ENCODE measurements at regions not wholly inside any gene's neighbourhood (a gene's known extent, or its start where the extent isn't known, plus 50 kb on each side); places are given as distances from the start of the nearest gene placed in this dataset.

DNA sequence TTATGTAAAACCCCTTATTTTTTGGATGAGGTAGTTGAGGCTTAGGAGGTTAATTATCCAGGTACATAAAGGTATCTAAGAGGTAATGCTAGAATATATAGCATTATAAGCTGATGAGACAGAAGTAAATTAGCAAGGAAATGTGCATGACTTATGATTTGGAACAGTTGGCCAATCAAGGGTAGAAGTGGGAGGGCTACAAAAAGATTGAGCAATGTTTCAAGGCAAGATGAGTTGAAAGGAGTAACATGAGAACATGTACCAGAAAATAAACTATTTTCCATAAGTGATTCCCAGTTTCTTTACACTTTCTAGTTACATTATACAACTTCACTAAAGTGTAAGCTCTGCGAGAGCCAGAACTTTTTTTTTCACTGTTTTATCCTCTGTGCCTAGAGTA, 290.9 kb downstream of the LRIG3 start:
- H3K9me3 ChIP-seq = peaks cover 0 to 32% (median 0%) of the 10 kb centered on the region in 3 donors
- no peaks in the 10 kb centered on the region for H3K4me1 ChIP-seq
- 95 to 100% methylated on average over 1 of the region's 1 CpG for WGBS, 2 donors (ENCODE audit: low coverage in 1 of 2)
- H3K36me3 ChIP-seq = no peaks in the 10 kb centered on the region
- no peak overlapping the region for H3K27ac ChIP-seq
- H3K4me3 ChIP-seq = no peak overlapping the region
- ATAC-seq = no peak
- H3K27me3 ChIP-seq = no peaks in the 10 kb centered on the region
- TF ChIP-seq POLR2A (IDR thresholded peaks at IDR 0.05) (no peak), EP300 (IDR thresholded peaks at IDR 0.05) (no peak), POLR2AphosphoS5 (IDR thresholded peaks at IDR 0.05) (no peak)
- TF ChIP-seq, protein P1, sequence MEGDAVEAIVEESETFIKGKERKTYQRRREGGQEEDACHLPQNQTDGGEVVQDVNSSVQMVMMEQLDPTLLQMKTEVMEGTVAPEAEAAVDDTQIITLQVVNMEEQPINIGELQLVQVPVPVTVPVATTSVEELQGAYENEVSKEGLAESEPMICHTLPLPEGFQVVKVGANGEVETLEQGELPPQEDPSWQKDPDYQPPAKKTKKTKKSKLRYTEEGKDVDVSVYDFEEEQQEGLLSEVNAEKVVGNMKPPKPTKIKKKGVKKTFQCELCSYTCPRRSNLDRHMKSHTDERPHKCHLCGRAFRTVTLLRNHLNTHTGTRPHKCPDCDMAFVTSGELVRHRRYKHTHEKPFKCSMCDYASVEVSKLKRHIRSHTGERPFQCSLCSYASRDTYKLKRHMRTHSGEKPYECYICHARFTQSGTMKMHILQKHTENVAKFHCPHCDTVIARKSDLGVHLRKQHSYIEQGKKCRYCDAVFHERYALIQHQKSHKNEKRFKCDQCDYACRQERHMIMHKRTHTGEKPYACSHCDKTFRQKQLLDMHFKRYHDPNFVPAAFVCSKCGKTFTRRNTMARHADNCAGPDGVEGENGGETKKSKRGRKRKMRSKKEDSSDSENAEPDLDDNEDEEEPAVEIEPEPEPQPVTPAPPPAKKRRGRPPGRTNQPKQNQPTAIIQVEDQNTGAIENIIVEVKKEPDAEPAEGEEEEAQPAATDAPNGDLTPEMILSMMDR (IDR thresholded peaks at IDR 0.05) = no peak

DNA sequence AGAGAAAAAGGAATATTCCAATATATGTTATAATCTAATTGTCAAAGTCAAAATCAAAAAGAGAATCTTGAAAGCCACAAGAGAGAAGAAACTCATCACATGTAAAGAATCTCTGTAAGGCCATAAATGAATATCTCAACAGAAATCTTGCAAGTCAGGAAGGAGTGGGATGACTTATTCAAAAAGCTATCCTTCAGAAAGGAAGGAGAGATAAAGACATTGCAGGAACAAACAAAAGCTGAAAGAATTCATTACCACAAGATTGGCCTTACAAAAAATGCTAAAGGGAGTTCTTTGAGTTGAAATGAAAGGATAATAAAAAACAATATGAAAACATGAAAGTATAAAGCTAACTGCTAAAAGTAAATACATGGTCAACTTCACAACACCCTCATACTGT, 286.8 kb downstream of the LRIG3 start:
- Histone ChIP-seq H3K9me3 (peaks cover 0 to 25% (median 0%) of the 10 kb centered on the region in 3 donors), H3K4me1 (no peaks in the 10 kb centered on the region), H3K36me3 (no peaks in the 10 kb centered on the region), H3K27ac (no peak overlapping the region), H3K27me3 (no peaks in the 10 kb centered on the region), H3K4me3 (no peak overlapping the region)
- TF ChIP-seq POLR2AphosphoS5 (IDR thresholded peaks at IDR 0.05) (no peak), EP300 (IDR thresholded peaks at IDR 0.05) (no peak), POLR2A (IDR thresholded peaks at IDR 0.05) (no peak)
- TF ChIP-seq, protein P1 (IDR thresholded peaks at IDR 0.05) = no peak
- no peak for ATAC-seq

DNA sequence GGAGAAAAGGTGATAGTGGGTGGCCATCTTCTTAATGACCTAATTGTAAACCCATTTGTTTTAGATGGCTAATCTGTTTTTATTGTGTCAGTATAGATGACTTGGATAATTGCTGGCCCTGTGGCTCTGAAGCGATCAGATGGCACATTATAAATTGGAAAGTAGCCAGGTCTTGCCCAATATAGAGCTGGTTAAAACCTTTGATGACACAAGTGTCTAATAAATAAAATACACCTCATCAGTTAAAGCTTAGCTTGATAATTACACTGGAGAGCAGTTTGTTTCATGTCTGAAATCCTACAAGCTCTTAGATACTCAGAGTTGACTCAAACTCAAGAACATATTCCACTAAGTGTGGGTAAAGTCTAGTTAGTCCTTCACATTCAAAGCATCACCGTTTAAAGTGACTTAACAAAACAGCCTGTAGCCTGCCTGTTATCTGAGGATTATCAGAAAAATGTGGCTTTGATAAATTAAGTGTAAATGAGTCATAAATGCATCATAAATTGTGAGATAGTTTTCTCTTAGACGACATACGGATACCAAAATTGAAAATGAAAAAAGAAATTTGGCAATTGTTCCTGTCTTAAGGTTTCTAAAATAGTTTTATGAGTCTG, 280.9 kb downstream of the LRIG3 start:
- ATAC-seq = no peak
- Histone ChIP-seq H3K27ac (peak overlapping the region in 1 of 4 donors; percentile 32), H3K36me3 (no peaks in the 10 kb centered on the region), H3K27me3 (no peaks in the 10 kb centered on the region), H3K4me1 (peaks cover 0 to 13% (median 5%) of the 10 kb centered on the region in 3 donors), H3K9me3 (no peaks in the 10 kb centered on the region), H3K4me3 (no peak overlapping the region)
- TF ChIP-seq POLR2A (IDR thresholded peaks at IDR 0.05) = no peak
- TF ChIP-seq, protein P1 (IDR thresholded peaks at IDR 0.05) = no peak
- WGBS, 2 donors (ENCODE audit: low coverage in 1 of 2) = 25 to 28% methylated on average over 4 of the region's 4 CpGs

DNA sequence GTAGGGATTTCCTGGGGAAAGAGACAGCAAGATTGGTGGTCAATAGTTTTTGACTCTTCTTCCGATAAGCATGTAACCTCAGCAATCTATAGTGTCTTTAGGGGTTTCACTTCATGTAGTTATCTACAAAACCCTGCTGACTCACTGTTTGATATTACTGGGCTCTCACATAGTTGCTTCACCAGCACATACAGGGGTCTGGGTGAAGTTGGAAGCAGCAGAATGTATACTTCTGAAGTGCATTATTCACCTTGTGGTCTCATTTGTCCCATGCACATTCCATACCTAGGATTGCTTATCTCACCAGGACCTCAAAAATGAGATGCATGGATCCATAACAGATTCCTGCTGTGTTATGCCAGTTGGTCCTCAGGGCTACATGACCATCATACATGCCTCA, 280.0 kb downstream of the LRIG3 start:
- no peak for ATAC-seq
- 85 to 86% methylated on average over 1 of the region's 1 CpG for WGBS, 2 donors (ENCODE audit: low coverage in 1 of 2)
- no peaks in the 10 kb centered on the region for H3K9me3 ChIP-seq
- H3K4me3 ChIP-seq = no peak overlapping the region
- no peak overlapping the region for H3K27ac ChIP-seq
- H3K36me3 ChIP-seq = no peaks in the 10 kb centered on the region
- H3K27me3 ChIP-seq = no peaks in the 10 kb centered on the region
- TF ChIP-seq POLR2AphosphoS5 (IDR thresholded peaks at IDR 0.05) = no peak
- TF ChIP-seq, protein P1 (IDR thresholded peaks at IDR 0.05) = no peak
- TF ChIP-seq POLR2A (IDR thresholded peaks at IDR 0.05) = no peak
- TF ChIP-seq EP300 (IDR thresholded peaks at IDR 0.05) = no peak
- peaks cover 0 to 13% (median 5%) of the 10 kb centered on the region in 3 donors for H3K4me1 ChIP-seq

DNA sequence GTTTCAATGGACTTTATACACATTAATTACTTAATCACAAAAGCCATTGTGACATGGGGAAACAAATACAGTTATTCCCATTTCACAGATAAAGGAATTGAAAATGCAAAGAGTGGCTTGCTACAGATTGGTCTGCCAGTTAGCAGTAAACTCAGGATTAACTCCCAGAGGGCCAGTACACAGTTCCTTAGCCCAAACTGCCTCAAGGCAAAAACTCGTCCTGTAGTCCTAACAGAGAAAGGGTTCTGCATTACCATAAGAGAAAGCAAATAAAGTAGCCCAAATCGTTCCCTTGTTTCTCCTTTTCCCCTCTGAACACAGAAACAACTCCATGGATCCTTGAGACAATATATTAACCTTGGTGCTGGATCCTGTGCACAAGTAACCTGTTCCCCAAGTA, 274.4 kb downstream of the LRIG3 start:
- no peaks in the 10 kb centered on the region for H3K36me3 ChIP-seq
- no peak overlapping the region for H3K4me3 ChIP-seq
- H3K27ac ChIP-seq = no peak overlapping the region
- H3K9me3 ChIP-seq = no peaks in the 10 kb centered on the region
- TF ChIP-seq EP300 (IDR thresholded peaks at IDR 0.05) (no peak), POLR2AphosphoS5 (IDR thresholded peaks at IDR 0.05) (no peak), POLR2A (IDR thresholded peaks at IDR 0.05) (no peak)
- TF ChIP-seq, protein P1 (IDR thresholded peaks at IDR 0.05) = no peak
- H3K27me3 ChIP-seq = no peaks in the 10 kb centered on the region
- no peaks in the 10 kb centered on the region for H3K4me1 ChIP-seq
- ATAC-seq = no peak
- WGBS, 2 donors (ENCODE audit: low coverage in 1 of 2) = 62 to 100% methylated on average over 1 to 2 of the region's 2 CpGs

Measured in gastroesophageal sphincter (tissue), 4 donors.